CD4-positive, alpha-beta T cell treated with Interleukin-21 for 1 hour (primary cell): ENCODE measurements at regions not wholly inside any gene's neighbourhood (a gene's known extent, or its start where the extent isn't known, plus 50 kb on each side); places are given as distances from the start of the nearest gene placed in this dataset.

Experiments used
- DNase-seq: peaks from one replicate; pipeline ENCODE4 v3.0.0-alpha.2; 2020

DNA sequence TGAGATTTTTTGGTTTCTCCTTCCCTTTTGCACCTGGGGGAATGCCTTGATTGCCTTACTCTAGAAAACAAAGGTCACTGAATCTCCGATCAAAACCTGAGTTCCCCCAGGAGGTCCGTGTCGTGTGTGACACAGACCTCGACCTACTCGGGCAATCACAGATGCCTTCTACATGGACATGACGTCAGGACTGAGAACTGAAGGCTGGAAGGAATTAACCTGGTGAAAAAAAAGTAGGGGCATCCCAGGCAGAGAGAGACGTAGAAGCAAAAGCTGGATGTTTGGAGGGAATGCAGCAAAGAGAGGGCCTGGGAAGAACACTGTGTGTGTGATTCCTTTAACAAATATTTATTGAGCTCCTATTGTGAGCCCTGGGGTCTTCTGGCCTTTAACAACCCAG, 178.0 kb downstream of the PRDM2 start:
- DNase-seq = no peak

DNA sequence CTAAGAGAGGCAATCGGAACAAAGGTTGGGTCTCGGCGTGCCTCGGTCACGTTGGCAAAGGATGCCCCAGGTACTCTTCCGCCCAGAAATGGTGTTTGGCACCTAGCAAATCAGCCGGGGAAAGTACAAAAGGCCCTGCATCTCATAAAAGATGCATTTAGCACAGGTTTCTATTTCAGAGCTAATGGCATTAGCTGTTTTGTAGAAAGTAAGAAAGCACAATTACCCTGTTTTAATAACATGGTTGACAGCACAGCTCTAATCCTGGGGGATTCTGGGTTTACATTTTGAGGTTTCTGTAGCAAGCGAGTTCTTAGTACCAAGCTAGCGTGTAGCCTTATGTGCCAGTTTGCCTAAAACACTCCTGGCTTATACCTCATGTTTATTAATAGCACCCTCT, 178.5 kb downstream of the PRDM2 start:
- no peak for DNase-seq

DNA sequence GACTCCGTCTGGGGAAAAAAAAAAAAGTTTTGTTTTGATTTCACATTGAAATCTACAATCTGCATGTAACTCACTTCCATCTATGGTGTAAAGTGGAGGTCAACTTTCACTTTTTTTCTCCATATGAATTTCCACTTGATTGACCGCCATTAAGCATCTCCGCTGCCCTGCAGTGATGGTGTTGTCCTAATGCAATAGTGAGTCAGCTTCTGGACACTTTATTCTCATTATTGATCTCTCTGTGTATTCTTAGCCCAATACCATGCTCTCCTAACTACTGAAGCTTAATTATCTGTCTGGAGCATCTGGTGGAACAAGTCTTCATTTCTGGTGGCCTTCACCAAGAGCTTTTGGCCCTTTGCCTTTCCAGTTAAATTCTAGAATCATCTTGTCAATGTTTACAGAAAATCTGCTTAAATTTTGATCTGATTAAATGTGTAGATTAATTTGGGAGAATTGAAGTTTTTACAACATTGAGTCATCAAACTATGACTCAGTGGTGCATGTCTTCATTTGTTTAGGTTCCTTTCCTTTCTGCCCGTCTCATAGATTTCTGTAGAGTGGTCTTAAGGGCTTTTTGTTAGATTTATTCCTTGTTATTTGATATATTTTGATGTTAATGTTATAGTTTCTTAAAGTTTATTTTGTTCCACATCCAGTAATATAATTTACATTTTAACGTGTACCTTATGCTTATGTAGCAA, 181.5 kb downstream of the PRDM2 start:
- DNase-seq = no peak

DNA sequence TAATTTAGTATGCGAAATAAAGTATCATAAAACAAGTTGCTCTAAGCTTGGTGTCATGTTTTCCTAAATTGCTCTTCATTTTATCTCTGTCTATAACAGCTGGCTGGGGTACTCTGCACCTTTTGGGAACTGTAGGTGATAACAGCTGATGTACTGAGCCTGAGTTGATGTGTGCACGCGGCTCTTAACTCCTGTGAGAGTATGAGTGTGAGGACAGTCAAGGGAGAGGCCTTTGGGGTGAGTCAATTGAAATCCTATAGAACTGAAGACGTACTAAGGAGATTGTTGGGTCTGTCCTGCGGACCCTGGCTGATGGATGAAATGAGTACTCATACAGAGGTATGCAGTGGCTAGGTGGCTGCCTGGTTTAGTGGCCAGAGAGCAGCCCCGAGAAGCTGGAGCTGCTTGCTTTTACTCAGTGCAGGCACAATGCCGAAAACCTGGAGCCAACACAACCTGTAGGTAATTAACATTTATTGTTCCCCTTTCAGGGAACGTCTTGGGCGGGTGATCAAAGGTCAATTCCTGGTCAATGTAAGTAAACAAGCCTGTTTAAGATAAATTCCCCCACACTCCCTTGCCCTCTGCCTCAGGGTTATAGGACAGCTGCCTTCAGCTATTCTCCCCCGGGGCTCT, 188.5 kb downstream of the PRDM2 start:
- no peak for DNase-seq

DNA sequence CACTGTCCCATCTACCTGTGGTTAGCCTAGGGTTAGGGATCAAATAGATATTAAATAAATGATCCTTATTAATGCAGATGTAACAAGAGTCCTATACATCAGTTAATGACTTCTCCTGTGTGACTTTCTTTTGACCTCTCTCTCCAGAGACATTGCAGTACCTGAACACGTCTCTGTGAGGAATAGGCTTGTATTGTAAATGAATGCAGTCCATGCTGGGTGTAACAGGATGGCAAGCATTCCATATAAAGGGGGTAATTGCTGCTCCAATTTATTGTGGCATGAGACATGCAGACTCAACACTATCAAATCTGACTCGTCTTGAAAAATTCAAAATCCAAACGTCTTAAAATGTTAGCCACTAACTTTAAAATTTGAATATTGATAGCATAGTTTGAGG, 189.5 kb downstream of the PRDM2 start:
- no peak for DNase-seq

DNA sequence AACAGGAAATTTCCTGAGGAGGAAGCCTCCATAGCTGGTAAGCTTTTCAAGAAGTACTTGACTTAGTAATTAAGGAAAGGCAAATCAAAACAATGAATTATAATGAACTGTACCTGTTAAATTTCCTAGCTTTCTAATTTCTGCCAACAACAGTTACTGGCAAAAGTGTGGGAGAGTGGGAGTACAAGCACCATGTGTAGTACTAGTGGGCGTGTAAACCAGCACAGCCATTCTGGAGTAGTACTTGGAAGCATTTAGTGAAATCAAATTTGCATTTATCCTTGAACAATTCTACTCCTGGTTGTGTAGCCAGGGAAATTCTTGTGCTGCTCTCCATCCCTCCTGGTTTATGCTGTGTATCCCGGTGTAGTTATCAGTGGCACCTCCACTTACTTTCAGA, 190.8 kb downstream of the PRDM2 start:
- DNase-seq = no peak

DNA sequence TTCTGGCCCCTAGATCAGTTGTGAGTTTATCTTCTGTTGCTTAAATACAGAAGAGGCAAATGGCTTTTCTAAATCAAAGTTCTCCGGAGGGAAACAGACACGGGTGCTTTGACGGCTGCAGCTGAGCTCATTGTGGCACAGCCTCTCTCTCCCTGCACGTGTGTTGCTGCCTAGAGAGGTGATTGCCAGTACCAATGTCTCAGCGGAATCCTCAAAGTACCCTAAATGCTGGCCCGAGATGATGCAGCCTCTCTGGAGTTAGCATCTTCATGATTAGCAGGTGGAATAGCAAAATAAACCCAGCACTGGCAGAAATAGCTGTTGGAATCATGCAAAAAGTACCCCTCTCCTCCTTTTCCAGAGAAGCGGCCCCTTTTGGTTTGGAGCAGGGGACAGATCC, 192.2 kb downstream of the PRDM2 start:
- DNase-seq = no peak

DNA sequence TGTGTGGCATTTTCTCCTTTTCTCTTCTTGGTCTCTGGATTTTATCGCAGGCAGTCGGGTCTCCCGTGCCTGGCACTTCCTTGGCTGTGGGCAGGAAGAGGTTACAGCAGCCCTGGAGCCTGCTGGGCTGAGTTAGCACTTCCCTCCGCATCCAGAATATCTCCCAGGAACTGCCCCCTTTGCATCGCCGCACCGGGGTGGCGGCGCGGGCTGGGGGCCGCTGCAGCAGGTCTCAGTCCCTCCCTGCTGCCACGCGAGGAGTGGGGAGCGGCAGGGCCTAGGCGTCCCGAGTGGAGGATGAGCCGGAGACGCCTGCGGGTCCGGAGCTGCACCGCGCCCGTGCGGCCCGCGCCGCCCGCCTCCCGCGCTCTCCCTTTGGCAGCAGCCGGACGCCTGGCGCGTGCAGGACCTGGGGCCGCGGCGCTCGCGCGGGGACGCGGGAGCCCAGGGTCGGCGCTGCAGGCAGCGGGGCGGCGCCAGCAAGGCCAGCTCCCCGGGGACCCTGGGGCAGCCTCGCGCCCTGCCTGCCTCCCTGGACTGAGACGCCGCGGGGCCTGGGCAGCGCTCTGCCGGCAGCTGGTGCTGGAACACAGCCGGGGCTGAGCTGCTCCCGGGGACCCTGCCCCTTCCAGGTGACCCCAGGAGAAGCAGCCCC, 192.8 kb downstream of the PRDM2 start:
- no peak for DNase-seq

DNA sequence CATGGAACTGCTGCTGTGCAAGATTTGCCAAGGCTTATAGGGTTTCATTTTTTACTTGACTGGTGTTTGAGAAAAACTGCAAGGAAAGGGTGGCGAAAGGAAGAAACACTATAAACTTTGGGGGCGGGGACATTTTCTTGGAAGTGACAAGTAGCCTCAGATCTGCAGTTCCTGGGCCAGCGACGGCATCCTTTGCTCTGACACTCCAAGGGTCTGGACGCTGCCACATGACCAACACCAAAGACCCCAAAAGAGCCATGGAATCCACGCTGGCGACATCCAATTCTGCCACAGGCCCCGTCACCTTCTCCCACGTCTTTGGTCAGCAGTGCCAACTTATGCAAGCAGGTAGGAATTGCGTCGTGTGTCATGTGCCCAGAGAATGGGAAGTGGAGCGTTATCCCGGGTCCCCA, 193.4 kb downstream of the PRDM2 start:
- DNase-seq = no peak

DNA sequence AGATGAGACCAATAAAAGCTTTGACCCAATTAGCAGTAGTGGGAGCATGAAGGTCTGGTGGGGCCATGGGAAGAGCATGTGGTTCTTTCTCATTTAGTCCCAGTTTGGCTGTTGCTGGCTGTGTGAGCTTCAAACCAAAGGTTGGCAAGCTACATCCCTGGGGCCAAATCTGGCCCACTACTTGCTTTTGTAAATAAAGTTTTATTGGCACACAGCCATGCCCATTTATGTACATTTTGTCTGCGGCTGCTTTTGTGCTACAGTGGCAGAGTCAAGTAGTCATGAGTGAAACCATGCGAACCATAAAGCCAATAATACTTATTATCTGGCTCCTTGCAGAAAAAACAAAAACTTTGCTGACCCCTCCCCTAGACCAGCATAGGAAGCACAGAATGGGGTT, 196.9 kb downstream of the PRDM2 start:
- DNase-seq = no peak

DNA sequence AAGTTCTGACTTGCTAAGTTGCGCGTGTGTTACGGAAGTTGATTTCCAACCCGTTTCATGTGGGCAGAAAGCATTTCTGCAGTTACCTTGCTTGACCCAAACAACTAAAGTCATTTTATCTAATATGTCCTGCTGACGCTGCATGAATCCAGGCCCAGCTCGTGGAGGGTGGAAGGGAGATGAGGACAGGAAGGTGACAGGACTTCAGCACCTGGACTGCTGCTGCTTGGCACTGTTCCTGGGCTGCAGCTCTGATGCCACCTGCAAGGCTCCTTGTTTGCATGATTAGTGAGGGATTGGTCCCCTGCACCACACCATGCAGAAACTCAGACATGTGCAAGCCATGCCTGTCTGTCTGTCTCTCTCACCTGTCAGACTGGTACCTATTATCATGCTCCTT, 198.4 kb downstream of the PRDM2 start:
- DNase-seq = no peak

DNA sequence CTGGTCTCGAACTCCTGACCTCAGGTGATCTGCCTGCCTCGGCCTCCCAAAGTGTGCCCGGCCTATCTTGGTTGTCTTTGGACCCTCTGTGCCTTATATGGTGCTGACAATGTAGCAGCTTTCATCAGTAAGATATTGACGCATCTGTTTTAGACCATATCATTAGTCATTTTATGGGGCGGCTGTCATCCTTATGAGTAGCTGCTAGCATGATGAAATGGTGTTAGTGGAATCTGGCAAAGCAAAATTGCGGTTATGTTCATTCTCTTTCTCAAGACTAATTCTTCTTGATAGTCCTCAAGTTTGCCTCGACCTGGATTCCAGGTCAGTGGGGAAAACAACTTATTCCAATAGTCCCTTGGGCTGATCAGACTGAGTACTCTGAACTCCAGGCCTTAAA, 199.9 kb downstream of the PRDM2 start:
- no peak for DNase-seq

DNA sequence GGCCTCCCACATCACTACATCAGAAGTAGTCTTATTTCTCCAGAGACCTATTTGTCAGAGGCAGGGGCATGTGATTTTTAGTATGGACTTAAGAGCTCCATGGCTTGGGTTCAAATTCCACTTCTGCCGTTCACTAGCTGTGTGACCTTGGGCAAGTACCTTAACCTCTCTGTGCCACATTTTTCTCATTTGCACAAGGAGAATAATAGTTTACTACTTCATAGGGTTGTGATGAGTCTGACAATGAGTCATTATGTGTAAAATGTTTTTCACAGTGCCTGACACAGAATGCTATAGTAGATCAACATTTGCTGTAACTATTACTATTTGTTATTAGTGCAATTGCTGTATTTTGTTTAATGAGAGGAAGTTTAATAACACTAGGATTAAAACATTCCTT, 200.6 kb downstream of the PRDM2 start:
- DNase-seq = no peak

DNA sequence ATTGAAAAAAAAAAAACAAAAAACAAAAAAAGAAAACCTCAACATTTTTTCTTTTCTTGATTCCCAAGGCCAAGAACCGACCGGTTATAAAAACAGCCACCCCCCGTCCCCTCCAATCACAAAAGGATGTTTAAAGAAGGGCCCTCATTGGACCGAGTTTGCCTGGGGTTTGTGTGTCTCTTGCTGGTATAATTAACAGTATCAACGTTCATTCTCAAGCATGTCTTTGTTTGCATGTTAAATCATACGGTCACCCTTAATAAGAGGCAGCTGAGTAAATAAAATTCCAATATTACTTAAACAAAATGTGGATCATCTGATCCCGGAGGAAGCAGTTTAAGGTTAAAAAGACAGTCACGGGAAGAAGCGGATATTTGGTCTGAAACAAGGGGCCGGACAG, 201.1 kb downstream of the PRDM2 start:
- no peak for DNase-seq

DNA sequence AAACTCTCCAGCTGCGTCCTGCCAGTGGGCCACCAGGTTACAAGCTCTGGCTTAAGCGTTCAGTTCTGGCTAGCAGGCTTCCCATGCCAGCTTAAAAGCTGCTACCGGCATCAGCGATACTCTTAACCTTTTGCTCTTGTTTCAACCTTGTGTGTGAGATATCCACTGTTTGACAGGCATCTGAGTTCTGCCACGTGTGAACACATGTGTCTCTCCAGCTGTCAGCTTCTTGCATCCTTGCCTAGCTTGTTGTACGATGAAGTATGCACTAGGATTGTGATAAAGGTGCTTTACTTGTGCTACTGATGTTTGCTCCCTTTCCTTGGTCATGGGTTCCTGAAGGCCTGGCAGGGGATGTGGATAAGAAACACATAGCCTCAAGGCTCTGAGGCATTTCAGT, 201.6 kb downstream of the PRDM2 start:
- DNase-seq = no peak

DNA sequence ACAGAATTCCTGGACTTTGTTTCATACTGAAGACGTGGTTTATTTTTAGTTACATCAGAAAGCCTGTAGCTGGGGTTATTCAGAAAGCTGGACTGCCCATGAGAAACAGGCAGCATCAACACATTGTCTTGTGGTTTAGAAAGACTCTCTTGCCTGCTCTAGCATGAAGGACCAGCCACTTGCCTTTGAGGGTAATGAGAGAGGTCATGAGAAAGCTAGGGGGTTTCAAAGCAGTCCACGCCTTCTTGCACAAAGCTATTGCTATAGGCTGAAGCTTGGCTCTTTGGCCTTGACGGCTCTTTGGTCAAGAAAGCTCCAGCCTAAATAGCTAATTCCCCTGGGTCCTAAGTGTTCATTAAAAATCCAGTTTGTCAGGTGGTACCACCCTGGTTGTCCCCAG, 208.1 kb downstream of the PRDM2 start:
- DNase-seq = no peak

DNA sequence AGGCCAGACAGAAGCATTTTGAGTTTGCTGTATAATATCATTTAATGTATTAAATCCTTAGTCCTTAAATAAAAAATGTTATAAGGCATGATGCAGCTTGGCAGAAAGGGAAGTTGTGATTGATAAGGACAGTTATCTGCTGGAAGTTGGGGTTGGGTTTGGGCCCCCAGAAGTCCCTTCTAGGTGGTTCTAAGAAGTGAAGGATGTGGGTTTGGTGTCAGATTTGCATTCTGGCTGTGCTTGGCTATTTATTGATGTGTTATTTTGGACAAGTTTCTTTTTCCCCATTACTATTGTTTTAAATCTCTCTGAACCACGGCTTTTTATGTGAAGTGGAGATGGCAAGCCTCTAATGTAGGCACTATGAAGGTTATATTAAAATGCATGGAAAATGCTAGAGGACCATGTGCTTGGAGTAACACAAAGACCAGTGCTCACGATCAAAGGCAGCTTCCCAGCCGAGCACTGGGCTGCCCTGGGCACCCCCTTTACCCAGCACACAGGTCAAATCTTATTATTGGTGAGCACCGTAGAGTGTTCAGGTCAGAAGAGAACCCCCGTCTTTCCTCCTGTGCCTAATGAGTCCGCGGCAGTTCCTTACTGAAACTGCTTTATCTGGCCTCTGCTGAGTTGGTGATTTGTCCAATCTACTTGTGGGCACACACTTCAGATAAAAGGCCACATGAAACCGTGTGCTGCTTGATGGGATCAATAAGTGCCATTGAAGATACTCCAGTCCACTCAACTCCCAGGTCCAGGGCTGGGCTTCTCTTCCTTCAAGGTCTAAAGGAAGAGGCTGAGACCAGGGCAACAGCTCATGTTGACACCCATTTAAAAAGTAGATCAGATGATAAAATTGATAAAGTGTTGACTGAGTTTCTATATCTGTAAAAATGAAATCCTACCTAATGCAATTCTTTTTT, 212.0 kb downstream of the PRDM2 start:
- no peak for DNase-seq

DNA sequence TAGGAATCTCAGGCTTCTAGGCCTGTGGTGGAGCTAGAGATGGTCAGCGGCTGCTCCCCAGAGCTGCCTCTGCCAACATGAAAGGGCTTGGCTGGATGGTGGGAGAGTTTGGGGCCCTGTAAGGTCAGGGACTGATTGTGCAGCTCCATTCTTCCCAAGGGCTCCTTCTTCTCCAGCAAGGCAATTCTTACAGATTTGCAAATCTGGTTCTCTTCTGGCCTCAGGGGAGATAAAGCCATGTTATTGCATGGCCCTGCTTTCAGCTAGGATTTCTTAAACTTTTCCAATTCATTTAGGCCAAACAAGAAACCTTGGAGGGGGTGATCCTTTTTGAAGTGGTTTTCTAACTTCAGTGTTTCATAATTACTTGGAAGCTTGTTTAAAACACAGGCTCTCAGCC, 213.4 kb downstream of the PRDM2 start:
- no peak for DNase-seq

DNA sequence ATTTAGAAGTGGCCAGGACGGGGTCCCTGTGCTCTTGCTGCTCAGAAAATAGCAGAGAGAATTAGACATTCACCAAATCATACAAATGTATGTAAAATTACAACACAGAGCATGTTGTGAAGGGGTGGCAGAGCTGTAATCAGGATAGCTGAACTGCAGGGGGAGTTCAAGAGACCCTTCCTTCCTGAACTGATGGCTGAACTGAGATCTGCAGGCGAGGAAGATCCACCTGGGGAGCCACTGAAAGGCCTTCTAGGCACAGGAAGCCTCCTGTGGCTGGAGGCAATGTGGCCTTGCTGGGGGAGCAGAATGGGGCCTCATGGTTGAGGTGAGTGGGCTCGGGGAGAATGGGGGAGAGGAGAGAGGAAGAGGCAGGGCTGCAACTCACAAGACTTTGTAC, 216.5 kb downstream of the PRDM2 start:
- no peak for DNase-seq

DNA sequence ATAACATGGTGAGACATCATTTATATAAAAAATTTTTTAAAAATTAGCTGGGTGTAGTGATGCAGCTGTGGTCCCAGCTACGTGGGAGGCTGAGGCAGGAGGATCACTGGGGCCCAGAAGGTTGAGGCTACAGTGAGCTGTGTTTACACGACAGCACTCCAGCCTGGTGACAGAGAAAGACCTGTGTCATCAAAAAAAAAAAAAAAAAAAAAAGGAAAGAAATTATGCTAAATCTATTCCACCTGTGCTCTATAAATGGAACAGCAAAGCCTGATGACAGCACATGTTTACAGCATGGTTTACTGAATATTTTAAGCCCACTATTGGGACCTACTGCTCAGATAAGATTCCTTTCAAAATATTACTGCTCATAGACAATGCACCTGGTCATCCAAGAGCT, 217.6 kb downstream of the PRDM2 start:
- no peak for DNase-seq

DNA sequence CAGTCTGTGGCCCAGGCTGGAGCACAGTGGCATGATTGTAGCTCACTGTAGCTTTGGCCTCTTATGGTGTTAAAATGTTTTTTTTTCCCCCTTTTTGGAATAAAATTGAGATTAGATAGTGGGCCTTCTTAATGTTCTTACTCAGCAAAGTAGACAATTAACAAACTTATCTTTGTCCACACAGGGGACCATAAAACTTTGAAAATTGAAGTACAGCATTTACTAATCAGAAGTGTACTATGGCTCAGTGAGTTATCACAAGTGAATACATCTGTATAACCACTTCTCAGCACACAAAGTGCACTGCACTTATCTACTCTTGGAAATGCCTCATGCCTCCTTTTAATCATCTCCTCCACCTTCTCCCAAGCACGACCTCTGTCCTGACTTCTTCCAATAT, 218.9 kb downstream of the PRDM2 start:
- DNase-seq = no peak

DNA sequence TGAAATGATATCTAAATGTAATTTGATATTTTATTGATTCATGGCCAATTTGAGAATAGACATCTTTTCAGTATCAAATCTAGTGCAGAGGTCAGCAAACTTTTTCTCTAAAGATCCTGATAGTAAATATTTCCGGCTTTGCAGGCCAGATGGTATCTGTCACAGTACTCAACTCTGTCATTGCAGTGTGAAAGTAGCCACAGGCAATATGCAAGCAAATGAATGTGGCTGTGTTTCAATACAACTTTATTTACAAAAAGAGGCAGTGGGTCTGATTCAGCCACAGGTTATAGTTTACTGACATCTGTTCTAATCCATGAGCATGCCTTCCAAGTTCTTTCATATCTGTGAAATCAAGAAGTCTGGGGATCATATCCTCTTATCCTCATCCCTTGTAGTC, 221.2 kb downstream of the PRDM2 start:
- no peak for DNase-seq

DNA sequence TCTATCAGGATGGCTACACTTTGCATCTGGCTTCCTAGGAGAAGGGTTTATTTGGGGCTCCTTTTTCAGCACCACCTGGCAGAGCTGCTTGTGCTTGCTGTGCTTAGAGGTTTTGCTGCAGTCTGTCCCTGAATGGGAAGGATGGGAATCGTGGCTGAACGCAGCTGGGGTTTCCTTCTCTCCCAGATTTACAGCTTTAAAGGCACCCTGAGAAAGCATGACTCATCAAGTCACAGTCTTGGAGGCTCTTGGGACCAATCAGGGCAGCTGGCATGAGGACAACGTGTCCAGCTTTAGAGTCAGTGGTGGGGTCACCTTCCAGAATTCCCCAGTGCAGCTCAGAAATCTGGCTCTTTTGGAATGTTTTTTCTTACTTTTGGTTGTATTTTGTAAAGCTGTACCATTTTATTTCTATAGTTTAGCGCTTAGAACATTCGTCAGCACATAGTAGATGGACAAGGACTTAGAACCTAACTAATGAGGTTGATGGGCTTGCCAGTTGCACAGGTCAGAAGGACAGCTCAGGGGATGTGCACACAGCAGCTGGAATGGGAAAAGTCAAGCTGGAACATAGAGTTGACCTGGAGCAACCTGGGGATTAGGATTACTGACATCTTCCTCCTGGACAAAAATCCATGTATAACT, 222.6 kb downstream of the PRDM2 start:
- no peak for DNase-seq
